ENCODE measurements at regions not wholly inside any gene's neighbourhood (a gene's known extent, or its start where the extent isn't known, plus 50 kb on each side); places are given as distances from the start of the nearest gene placed in this dataset.
"Not testable (repeated sequence)": the region's sequence is repeated elsewhere in the genome, so short reads cannot be mapped to it uniquely, and the experiment has no call there.

- intact Hi-C loops (cut with DNase I), result no loop called here
- DNase-seq (ENCODE audit: low spot score), result no peak
Measured at GRCh38 chr6:21707524-21708319, 114.2 kb downstream of the SOX4 start.

DNA sequence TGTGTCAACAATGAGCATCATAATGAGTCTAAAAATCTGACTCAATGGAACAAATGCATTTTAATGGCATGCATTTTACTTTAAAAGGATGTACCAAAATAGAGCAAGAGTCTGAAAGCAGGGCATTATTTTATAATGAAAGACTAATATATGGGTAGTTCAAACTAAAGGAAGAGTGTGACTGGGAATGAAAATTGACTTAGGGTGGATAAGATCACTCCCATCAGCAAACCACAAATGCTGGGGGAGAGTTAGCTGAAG lies 114.7 kb downstream of the SOX4 start:
- DNase-seq (ENCODE audit: low spot score), result no peak
- intact Hi-C loops (cut with DNase I), result no loop called here

DNA sequence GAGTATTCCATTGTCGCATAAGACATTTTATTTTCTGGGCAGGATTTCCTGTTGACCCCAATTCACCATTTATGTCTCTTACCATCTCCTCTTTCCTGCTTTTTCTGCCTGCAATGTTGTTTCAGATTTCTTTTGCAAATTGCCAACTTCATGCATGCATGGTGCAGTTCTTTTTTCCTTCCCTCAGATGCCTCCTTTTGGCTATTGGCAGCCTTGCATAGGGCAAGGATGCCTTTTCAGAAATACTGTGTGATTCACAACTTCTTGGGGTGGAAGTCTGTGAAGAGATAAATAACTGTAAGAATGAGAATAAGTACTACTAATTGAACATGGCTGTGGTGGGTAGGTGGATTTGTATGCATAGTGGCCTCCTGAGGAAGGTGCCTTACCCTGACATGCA lies 116.7 kb downstream of the SOX4 start:
- intact Hi-C loops (cut with DNase I), result no loop called here
- DNase-seq (ENCODE audit: low spot score), result no peak

DNA sequence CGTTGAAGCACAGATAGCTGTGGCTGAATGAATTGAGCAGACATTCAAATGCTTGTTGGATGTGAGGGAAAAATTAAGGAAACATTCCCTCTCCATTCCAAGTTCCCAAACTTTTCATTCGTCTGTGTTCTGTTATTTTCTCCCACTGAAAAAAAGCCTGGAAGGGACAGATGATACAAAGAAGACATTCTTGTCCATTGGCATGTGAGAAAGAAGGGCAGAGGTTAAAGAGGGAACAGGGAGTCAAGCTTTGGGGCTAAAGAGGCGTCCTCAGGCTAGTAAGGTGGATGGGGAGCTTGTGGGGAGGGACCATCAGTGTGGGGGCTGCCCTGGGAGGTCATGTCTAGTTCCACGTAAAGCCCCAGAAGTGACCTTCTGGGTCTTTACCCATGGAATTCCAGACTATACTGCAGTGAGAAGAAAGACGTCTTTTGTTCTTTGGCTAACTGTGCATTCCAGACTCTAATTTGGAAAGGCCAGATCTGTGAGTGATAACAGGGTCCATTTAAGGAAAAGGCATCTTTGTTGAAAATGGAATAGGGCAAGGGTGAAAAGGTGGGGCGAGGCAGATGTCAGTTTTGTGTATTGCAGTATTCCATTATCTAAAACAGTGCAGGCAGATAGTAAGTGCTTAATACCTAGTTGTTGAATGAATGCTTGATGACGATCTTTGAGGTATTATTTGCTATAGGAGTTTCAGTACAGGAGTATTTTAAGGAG lies 117.5 kb downstream of the SOX4 start:
- intact Hi-C loops (cut with DNase I), result no loop called here
- no peak for DNase-seq (ENCODE audit: low spot score)

- DNase-seq (ENCODE audit: low spot score), result no peak
- intact Hi-C loops (cut with DNase I), result no loop called here
Measured at GRCh38 chr6:21712213-21712612, 118.7 kb downstream of the SOX4 start.

DNA sequence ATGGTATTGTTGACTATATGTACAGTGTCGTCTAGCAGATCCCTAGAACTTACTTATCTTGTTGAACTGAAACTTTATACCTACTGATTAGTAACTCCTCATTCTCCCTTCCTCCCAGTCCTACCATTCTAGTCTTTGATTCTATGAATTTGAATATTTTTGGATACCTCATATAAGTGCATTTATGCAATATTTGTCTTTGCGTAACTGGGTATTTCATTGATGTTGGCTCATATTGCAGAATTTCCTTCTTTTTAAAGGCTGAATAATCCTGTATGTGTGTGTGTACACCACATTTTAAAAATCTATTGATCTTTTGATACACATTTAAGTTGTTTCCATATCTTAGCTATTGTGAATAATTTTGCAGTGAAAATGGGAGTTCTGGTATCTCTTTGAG lies 119.9 kb downstream of the SOX4 start:
- intact Hi-C loops (cut with DNase I), result no loop called here
- DNase-seq (ENCODE audit: low spot score), result no peak

DNA sequence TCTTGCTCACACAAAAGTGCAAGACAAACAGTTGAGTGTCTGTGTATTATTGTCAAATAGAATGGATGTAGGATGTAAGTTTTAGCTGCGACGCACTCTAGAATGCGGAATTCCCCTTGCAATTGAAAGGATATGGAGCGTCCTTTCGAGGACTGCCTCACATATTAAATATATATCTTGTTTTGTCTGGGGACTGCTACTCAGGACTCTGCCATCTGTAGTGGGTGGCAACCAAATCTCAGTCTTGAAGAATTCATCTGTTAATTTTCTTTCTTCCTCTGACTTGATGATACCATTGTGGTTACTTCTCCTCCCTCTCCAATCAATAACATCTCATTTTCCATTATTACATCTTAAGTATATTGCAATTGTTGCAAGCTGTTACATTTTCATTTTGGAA lies 121.6 kb downstream of the SOX4 start:
- no peak for DNase-seq (ENCODE audit: low spot score)
- intact Hi-C loops (cut with DNase I), result no loop called here

GRCh38 chr6:21722510-21722909 lies 129.0 kb downstream of the SOX4 start:
- intact Hi-C loops (cut with DNase I), result no loop called here
- no peak for DNase-seq (ENCODE audit: low spot score)

- no peak for DNase-seq (ENCODE audit: low spot score)
- intact Hi-C loops (cut with DNase I), result no loop called here
Measured at GRCh38 chr6:21726676-21727075, 133.1 kb downstream of the SOX4 start.

DNA sequence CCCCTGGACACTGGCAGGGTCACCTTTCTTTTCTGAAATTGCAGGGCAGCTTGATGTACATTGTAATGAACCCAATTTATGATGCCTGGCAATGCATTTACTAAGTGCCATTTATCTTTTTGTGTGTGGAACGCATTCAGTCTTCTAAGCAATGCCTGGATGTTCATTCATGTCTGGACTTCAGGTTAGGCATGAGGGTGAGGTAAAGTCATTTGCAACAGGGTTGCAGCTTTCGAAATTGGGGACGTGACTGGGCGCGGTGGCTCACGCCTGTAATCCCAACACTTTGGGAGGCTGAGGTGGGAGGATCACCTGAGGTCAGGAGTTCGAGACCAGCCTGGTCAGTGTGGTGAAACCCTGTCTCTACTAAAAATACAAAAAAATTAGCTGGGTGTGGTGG lies 134.6 kb downstream of the SOX4 start:
- no peak for DNase-seq (ENCODE audit: low spot score)
- intact Hi-C loops (cut with DNase I), result no loop called here

- DNase-seq (ENCODE audit: low spot score), result no peak
- intact Hi-C loops (cut with DNase I), result no loop called here
Measured at GRCh38 chr6:21729431-21729830, 135.9 kb downstream of the SOX4 start.

GRCh38 chr6:21730533-21730932 lies 137.0 kb downstream of the SOX4 start:
- intact Hi-C loops (cut with DNase I), result no loop called here
- DNase-seq (ENCODE audit: low spot score), result no peak

GRCh38 chr6:21731411-21732031 lies 138.0 kb downstream of the SOX4 start:
- no peak for DNase-seq (ENCODE audit: low spot score)
- intact Hi-C loops (cut with DNase I), result no loop called here

- DNase-seq (ENCODE audit: low spot score); intact Hi-C loops (cut with DNase I): not testable (repeated sequence)
Measured at GRCh38 chr6:21732032-21732730, 138.6 kb downstream of the SOX4 start.

DNA sequence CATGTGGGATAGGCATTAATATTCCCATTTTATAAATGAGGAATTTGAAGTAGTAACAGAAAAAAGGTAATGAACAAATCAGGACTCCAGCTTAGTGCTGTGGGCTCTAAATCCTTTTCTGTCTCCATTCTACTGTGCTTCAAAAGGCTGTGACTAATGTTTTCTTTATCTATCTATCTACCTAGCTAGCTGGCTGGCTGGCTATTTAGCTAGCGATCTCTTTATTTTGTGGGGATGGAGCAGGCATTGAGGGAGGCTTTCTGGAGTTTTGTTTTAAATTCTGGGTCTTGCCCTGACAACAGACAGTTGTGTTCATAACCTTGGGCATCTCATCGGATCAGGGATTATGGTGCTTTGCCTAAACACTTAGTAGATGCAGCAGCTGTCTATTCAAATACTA lies 139.2 kb downstream of the SOX4 start:
- intact Hi-C loops (cut with DNase I), result no loop called here
- no peak for DNase-seq (ENCODE audit: low spot score)

GRCh38 chr6:21733311-21733710 lies 139.8 kb downstream of the SOX4 start:
- no peak for DNase-seq (ENCODE audit: low spot score)

GRCh38 chr6:21734204-21734603 lies 140.7 kb downstream of the SOX4 start:
- no peak for DNase-seq (ENCODE audit: low spot score)
- intact Hi-C loops (cut with DNase I), result no loop called here

More at GRCh38 chr6:21733311-21733710, 139.8 kb downstream of the SOX4 start:
- intact Hi-C loops (cut with DNase I), result no loop called here

DNA sequence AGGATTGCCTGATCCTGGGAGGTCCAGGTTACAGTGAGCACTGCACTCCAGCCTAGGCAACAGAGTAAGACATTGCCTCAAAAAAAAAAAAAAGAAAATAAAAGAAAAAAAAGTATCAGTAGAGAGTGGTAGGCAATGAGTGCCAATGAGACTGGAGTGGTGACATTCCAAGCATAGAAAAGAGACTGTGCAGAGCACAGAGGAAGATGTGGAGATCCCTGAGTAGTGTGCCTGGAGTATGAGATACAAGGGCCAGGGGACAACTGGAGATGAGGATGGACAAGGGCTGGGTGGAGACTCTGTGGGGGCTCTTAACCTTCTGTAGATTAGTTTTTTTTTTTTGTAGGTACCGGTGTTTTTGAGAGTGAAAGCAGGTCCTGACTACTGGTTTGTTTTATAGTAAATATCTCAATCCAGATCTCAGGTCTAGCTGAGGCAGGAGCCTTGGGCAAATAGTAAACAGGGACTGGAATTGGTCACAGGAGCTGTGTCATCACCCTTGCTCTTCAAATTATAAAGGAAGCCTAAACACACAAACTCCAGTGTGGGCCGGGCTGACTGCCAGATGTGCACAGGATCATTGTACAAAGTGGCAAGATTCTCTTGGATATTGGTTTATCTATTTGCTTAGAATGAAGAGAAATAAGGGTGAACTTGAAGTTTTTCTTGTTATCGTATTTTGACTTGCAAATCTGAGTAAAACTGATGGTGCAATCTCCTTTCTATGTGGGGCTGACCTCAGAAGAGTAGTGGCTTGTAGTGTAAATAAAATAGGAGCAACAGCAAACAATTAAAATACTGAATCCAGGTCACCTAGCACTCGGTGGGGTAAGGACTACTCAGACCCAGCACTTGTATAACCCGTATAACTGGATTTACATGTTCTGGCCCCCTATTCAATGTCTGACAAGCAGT lies 144.9 kb downstream of the SOX4 start:
- no peak for DNase-seq (ENCODE audit: low spot score)
- intact Hi-C loops (cut with DNase I), result no loop called here

DNA sequence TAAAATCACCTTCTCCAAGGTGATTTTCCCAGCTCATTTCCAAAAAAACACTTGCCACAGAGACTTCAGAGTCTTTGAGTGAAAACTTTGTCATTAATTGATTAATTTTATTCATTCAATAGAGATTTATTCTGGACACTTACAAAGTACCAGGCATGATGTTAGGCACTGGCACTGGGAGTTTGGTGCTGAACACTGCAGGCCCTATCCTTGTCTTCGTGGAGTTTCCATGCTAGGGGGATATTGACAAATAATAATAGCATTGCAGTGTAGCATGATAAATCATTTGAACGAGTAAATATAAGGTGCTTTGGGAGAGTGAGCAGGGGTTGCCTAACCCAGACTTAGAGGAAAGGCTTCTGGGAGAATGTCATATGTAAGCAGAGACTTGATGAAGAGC lies 145.7 kb downstream of the SOX4 start:
- intact Hi-C loops (cut with DNase I), result no loop called here
- no peak for DNase-seq (ENCODE audit: low spot score)

- no peak for DNase-seq (ENCODE audit: low spot score)
- intact Hi-C loops (cut with DNase I), result no loop called here
Measured at GRCh38 chr6:21739838-21740237, 146.3 kb downstream of the SOX4 start.
